Liver (tissue), 8 donors: ENCODE measurements at regions not wholly inside any gene's neighbourhood (a gene's known extent, or its start where the extent isn't known, plus 50 kb on each side); places are given as distances from the start of the nearest gene placed in this dataset.

Experiments used
- DNase-seq: peaks from one replicate; pipeline ENCODE4 v3.0.0-alpha.2; 2017; ENCODE audit warnings: low spot score
- H3K27ac ChIP-seq, 2 donors: one replicate each; pipeline ENCODE4 v1.7.0; 2013; ENCODE audit warnings: inconsistent platforms in 2 of 2, low read length in 2 of 2, control low read depth in 1 of 2, low read depth in 1 of 2, mild to moderate bottlenecking in 1 of 2
- H3K27me3 ChIP-seq, 4 donors: one replicate each; pipeline versions ENCODE4 v1.6.1 to v1.7.0; 2013; ENCODE audit warnings: low read length in 3 of 4, inconsistent platforms in 1 of 4, mild to moderate bottlenecking in 1 of 4, moderate library complexity in 1 of 4; ENCODE audit not compliant: control insufficient read depth in 4 of 4, insufficient read depth in 4 of 4
- H3K36me3 ChIP-seq, 4 donors: one replicate each; pipeline versions ENCODE4 v1.6.1 to v1.7.0; 2013; ENCODE audit warnings: low read length in 3 of 4, mild to moderate bottlenecking in 3 of 4, low read depth in 1 of 4, moderate library complexity in 1 of 4; ENCODE audit not compliant: control insufficient read depth in 4 of 4, insufficient read depth in 3 of 4
- H3K4me1 ChIP-seq, 4 donors: one replicate each; pipeline versions ENCODE4 v1.6.1 to v1.7.0; 2013; ENCODE audit warnings: low read length in 3 of 4, mild to moderate bottlenecking in 3 of 4, moderate library complexity in 1 of 4; ENCODE audit not compliant: control insufficient read depth in 4 of 4, insufficient read depth in 4 of 4
- H3K4me3 ChIP-seq, 3 donors: one replicate each; pipeline versions ENCODE4 v1.6.1 to v1.7.0; 2013; ENCODE audit warnings: low read length in 3 of 3, control low read depth in 1 of 3, low read depth in 1 of 3, mild to moderate bottlenecking in 1 of 3
- H3K9ac ChIP-seq, 2 donors: one replicate each; pipeline ENCODE4 v1.7.0; 2013; ENCODE audit warnings: low read length in 2 of 2, mild to moderate bottlenecking in 2 of 2, moderate library complexity in 2 of 2, control low read depth in 1 of 2, low read depth in 1 of 2
- H3K9me3 ChIP-seq, 4 donors: one replicate each; pipeline versions ENCODE4 v1.6.1 to v1.7.0; 2013; ENCODE audit warnings: low read length in 3 of 4; ENCODE audit not compliant: control insufficient read depth in 4 of 4
- ATF3 ChIP-seq: IDR thresholded peaks from 2 replicates; pipeline ENCODE4 v1.6.1; 2016; ENCODE audit warnings: antibody characterized with exemption
- CTCF ChIP-seq: fragments of 150-350 bp; IDR thresholded peaks from 2 replicates; pipeline ENCODE4 v1.5.1; 2017; ENCODE audit warnings: improper control_type of control experiment, low read depth, low read length; ENCODE audit not compliant: missing input control
- EGR1 ChIP-seq, 2 donors: IDR thresholded peaks; 2 replicates each; pipeline ENCODE4 v1.6.1; 2016 to 2018; ENCODE audit warnings: antibody characterized with exemption in 2 of 2, low read depth in 2 of 2
- FOXA1 ChIP-seq: IDR thresholded peaks from 2 replicates; pipeline ENCODE4 v1.6.1; 2016; ENCODE audit warnings: antibody characterized with exemption
- FOXA2 ChIP-seq: IDR thresholded peaks from 2 replicates; pipeline ENCODE4 v1.6.1; 2016; ENCODE audit warnings: antibody characterized with exemption
- GABPA ChIP-seq, 2 donors: IDR thresholded peaks in 1 of 2; conservative IDR thresholded peaks in 1 of 2; 2 replicates each; pipeline ENCODE4 v1.6.1; 2016; ENCODE audit warnings: antibody characterized with exemption in 2 of 2, mild to moderate bottlenecking in 1 of 2, moderate library complexity in 1 of 2
- HNF4A ChIP-seq, 2 donors: conservative IDR thresholded peaks; 2 replicates each; pipeline ENCODE4 v1.6.1; 2016; ENCODE audit warnings: antibody characterized with exemption in 2 of 2, mild to moderate bottlenecking in 2 of 2
- JUND ChIP-seq, 2 donors: IDR thresholded peaks; 2 replicates each; pipeline ENCODE4 v1.6.1; 2016; ENCODE audit warnings: antibody characterized with exemption in 2 of 2
- MAX ChIP-seq: IDR thresholded peaks from 2 replicates; pipeline ENCODE4 v1.6.1; 2016; ENCODE audit warnings: antibody characterized with exemption
- NR2F2 ChIP-seq: IDR thresholded peaks from 2 replicates; pipeline ENCODE4 v1.6.1; 2016; ENCODE audit warnings: antibody characterized with exemption
- RAD21 ChIP-seq, 2 donors: IDR thresholded peaks; 2 replicates each; pipeline ENCODE4 v1.6.1; 2016; ENCODE audit warnings: antibody characterized with exemption in 2 of 2, mild to moderate bottlenecking in 2 of 2
- REST ChIP-seq: IDR thresholded peaks from 2 replicates; pipeline ENCODE4 v1.6.1; 2016; ENCODE audit warnings: antibody characterized with exemption, mild to moderate bottlenecking
- RXRA ChIP-seq, 2 donors: IDR thresholded peaks; 2 replicates each; pipeline ENCODE4 v1.6.1; 2017 to 2018; ENCODE audit warnings: antibody characterized with exemption in 2 of 2, mild to moderate bottlenecking in 1 of 2
- SP1 ChIP-seq: IDR thresholded peaks from 2 replicates; pipeline ENCODE4 v1.6.1; 2018; ENCODE audit warnings: antibody characterized with exemption, mild to moderate bottlenecking
- TAF1 ChIP-seq: conservative IDR thresholded peaks from 2 replicates; pipeline ENCODE4 v1.6.1; 2016; ENCODE audit warnings: antibody characterized with exemption, mild to moderate bottlenecking
- YY1 ChIP-seq: IDR thresholded peaks from 2 replicates; pipeline ENCODE4 v1.6.1; 2016; ENCODE audit warnings: antibody characterized with exemption, mild to moderate bottlenecking
- ZBTB33 ChIP-seq: IDR thresholded peaks from 2 replicates; pipeline ENCODE4 v1.6.1; 2016; ENCODE audit warnings: antibody characterized with exemption
- WGBS: extraction: QIAGEN DNeasy Blood & Tissue Kit; methylation state at CpG from one replicate; pipeline ENCODE4 v1.1.7; 2013; 5-methylcytosine and 5-hydroxymethylcytosine counted together
- donor health status: healthy.
- donor health status: healthy.
- donor health status: healthy.
- donor health status: healthy.
- donor health status: healthy.

GRCh38 chr4:67101612-67102011 is 443.7 kb downstream of the CENPC start:
- H3K4me3 ChIP-seq = no peak overlapping the region
- no peak overlapping the region for H3K27ac ChIP-seq
- no peaks in the 10 kb centered on the region for H3K9me3 ChIP-seq
- DNase-seq = no peak
- H3K4me1 ChIP-seq = peaks cover 0 to under 1% (median 0%) of the 10 kb centered on the region in 4 donors
- no peaks in the 10 kb centered on the region for H3K36me3 ChIP-seq
- no peaks in the 10 kb centered on the region for H3K27me3 ChIP-seq
- TF ChIP-seq SP1 (no peak), RAD21 (IDR thresholded peaks at IDR 0.05) (no peak), RXRA (IDR thresholded peaks at IDR 0.05) (no peak), NR2F2 (no peak), GABPA (IDR thresholded peaks at IDR 0.05 in 1 of 2, conservative IDR thresholded peaks at IDR 0.05 in 1 of 2) (no peak), CTCF (no peak), YY1 (no peak), EGR1 (IDR thresholded peaks at IDR 0.05; ENCODE audit: low read depth in 2 of 2) (no peak), HNF4A (conservative IDR thresholded peaks at IDR 0.05) (no peak), FOXA2 (no peak), TAF1 (no peak), ATF3 (no peak)
- H3K9ac ChIP-seq = no peak overlapping the region

- Histone ChIP-seq H3K36me3 (no peaks in the 10 kb centered on the region), H3K9me3 (no peaks in the 10 kb centered on the region), H3K27ac (no peak overlapping the region), H3K9ac (no peak overlapping the region), H3K4me3 (no peak overlapping the region), H3K4me1 (peaks cover 0 to 2% (median 0%) of the 10 kb centered on the region in 4 donors), H3K27me3 (no peaks in the 10 kb centered on the region)
- TF ChIP-seq HNF4A (conservative IDR thresholded peaks at IDR 0.05) = peak in 1 of 2 donors; percentile 9
- TF ChIP-seq FOXA2 = no peak
- DNase-seq = no peak
- WGBS = 23% methylated on average over 4 of the region's 4 CpGs
Measured at GRCh38 chr4:67092351-67092750, 453.0 kb downstream of the CENPC start.

- Histone ChIP-seq H3K27ac (no peak overlapping the region), H3K36me3 (no peaks in the 10 kb centered on the region), H3K27me3 (no peaks in the 10 kb centered on the region), H3K4me3 (no peak overlapping the region), H3K9me3 (no peaks in the 10 kb centered on the region), H3K9ac (no peak overlapping the region), H3K4me1 (peaks cover 0 to 2% (median 0%) of the 10 kb centered on the region in 4 donors)
- TF ChIP-seq YY1 (no peak), NR2F2 (no peak), TAF1 (no peak), ZBTB33 (no peak), MAX (no peak), REST (no peak), GABPA (IDR thresholded peaks at IDR 0.05 in 1 of 2, conservative IDR thresholded peaks at IDR 0.05 in 1 of 2) (no peak), FOXA1 (no peak), SP1 (no peak), RAD21 (IDR thresholded peaks at IDR 0.05) (no peak), HNF4A (conservative IDR thresholded peaks at IDR 0.05) (no peak), FOXA2 (no peak), JUND (IDR thresholded peaks at IDR 0.05) (no peak), EGR1 (IDR thresholded peaks at IDR 0.05; ENCODE audit: low read depth in 2 of 2) (no peak)
- no peak for DNase-seq
Measured at GRCh38 chr4:67091673-67092072, 453.6 kb downstream of the CENPC start.
